PC-3 (cell line): ENCODE measurements at regions not wholly inside any gene's neighbourhood (a gene's known extent, or its start where the extent isn't known, plus 50 kb on each side); places are given as distances from the start of the nearest gene placed in this dataset.

Source experiments
- ATAC-seq: fragments of 200-7000 bp; cut with Tn5 transposase; 2 replicates; pipeline ENCODE4 v1.9.1; 2020; ENCODE audit warnings: mild to moderate bottlenecking, moderate library complexity
- BruUV-seq: library from RNA; stranded (reverse); fragments of 400-500 nt; replicated peaks from 2 replicates; lab custom pipeline; 2021; lab: Mats Ljungman, UMichigan
- CTCF ChIA-PET: fragments of 300-600 bp; sonication (Branson Sonifier 250); formaldehyde crosslinking; loops from one replicate; lab custom pipeline; 2022; ENCODE audit warnings: antibody characterized with exemption; lab: Charles Lee
- POLR2A ChIA-PET: fragments of 300-600 bp; sonication (Branson Sonifier 250); formaldehyde crosslinking; loops from one replicate; lab custom pipeline; 2022; ENCODE audit warnings: antibody characterized with exemption; ENCODE audit not compliant: unreplicated experiment; lab: Charles Lee
- DNase-seq: peaks from one replicate; pipeline ENCODE4 v3.0.0-alpha.2; 2015
- H2AFZ ChIP-seq: fragments of 300-600 bp; sonication (generic); 2 replicates; pipeline ENCODE4 v1.6.0; 2016; ENCODE audit warnings: antibody characterized with exemption, low read length
- H3F3A ChIP-seq: fragments of 300-600 bp; sonication (generic); one replicate; pipeline ENCODE4 v1.6.0; 2017; ENCODE audit warnings: antibody characterized with exemption, low read length, control low read depth, mild to moderate bottlenecking; ENCODE audit not compliant: unreplicated experiment
- H3K27ac ChIP-seq: fragments of 300-600 bp; sonication (generic); 2 replicates; pipeline ENCODE4 v1.5.1; 2016; ENCODE audit warnings: mild to moderate bottlenecking, low read length
- H3K27me3 ChIP-seq: fragments of 300-600 bp; sonication (generic); 2 replicates; pipeline ENCODE4 v1.6.1; 2016; ENCODE audit warnings: low read length, mixed read lengths
- H3K36me3 ChIP-seq: fragments of 300-600 bp; sonication (generic); 2 replicates; pipeline ENCODE4 v1.6.1; 2016; ENCODE audit warnings: low read depth, mixed run types, low read length, mixed read lengths
- H3K4me1 ChIP-seq: fragments of 300-600 bp; sonication (generic); 2 replicates; pipeline ENCODE4 v1.5.1; 2016; ENCODE audit warnings: low read length; ENCODE audit not compliant: insufficient read depth
- H3K4me2 ChIP-seq: fragments of 300-600 bp; sonication (generic); 2 replicates; pipeline ENCODE4 v1.6.0; 2016; ENCODE audit warnings: low read length
- H3K4me3 ChIP-seq: fragments of 300-600 bp; sonication (generic); 2 replicates; pipeline ENCODE4 v1.5.1; 2016; ENCODE audit warnings: mild to moderate bottlenecking, low read length, mixed read lengths
- H3K79me2 ChIP-seq: fragments of 300-600 bp; sonication (generic); 2 replicates; pipeline ENCODE4 v1.6.1; 2017; ENCODE audit warnings: low read length, mixed read lengths
- H3K9ac ChIP-seq: fragments of 300-600 bp; sonication (generic); 2 replicates; pipeline ENCODE4 v1.6.0; 2016; ENCODE audit warnings: mild to moderate bottlenecking, low read length
- H3K9me2 ChIP-seq: fragments of 300-600 bp; sonication (generic); replicated peaks from 2 replicates; pipeline ENCODE4 v1.6.1; 2016; ENCODE audit warnings: mixed run types, low read length, mixed read lengths
- H3K9me3 ChIP-seq: fragments of 300-600 bp; sonication (generic); 2 replicates; pipeline ENCODE4 v1.6.1; 2016; ENCODE audit warnings: low read length, mixed read lengths
- H4K20me1 ChIP-seq: fragments of 300-600 bp; sonication (generic); 2 replicates; pipeline ENCODE4 v1.6.1; 2016; ENCODE audit warnings: low read length, mixed read lengths
- EZH2 ChIP-seq: fragments of 300-600 bp; sonication (generic); IDR thresholded peaks from one replicate; pipeline ENCODE4 v1.6.1; 2017; ENCODE audit warnings: antibody characterized with exemption, mild to moderate bottlenecking, low read length; ENCODE audit not compliant: unreplicated experiment
- EZH2phosphoT487 ChIP-seq: fragments of 300-600 bp; sonication (generic); IDR thresholded peaks from 2 replicates; pipeline ENCODE4 v1.6.1; 2018; ENCODE audit warnings: mild to moderate bottlenecking, antibody characterized with exemption, low read length, borderline replicate concordance
- intact Hi-C: fragments of 100-400 bp; cut with micrococcal nuclease; formaldehyde crosslinking; loops from 2 replicates; pipeline ENCODE4 v1.9.0; 2023
- TF ChIP-seq, protein P1 (sequence below): fragments of 300-600 bp; sonication (generic); conservative IDR thresholded peaks from 2 replicates; pipeline ENCODE4 v1.5.1; 2017; ENCODE audit warnings: antibody characterized with exemption, low read depth, mild to moderate bottlenecking, low read length

DNA sequence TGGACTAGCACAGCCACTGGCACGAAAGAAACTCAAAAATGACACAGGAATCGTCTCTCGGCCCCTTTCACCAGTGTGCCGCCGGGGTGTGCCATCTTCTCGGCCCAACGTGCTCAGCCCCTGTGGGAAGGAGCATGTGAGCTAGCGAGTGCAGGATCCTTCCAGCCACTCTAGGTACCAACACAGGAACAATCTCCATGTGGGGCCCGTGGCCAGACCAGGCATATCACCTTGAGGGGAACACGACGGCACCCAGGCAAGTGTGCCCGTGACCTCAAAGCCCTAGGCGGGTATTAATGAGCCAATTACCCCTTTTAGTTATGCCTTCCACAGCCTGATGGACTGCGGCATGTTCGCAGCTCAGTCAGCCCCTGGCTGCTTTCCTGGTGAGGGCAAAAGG is 231.5 kb downstream of the FAT4 start:
- CTCF ChIA-PET: no interaction called here
- Histone ChIP-seq H3K27ac (no peak overlapping the region), H3K4me3 (no peak overlapping the region), H3K27me3 (no peaks in the 10 kb centered on the region), H3F3A (no peaks in the 10 kb centered on the region), H3K79me2 (no peaks in the 10 kb centered on the region), H3K9me2 (no peaks in the 10 kb centered on the region), H3K9ac (no peak overlapping the region), H3K4me2 (no peak overlapping the region), H2AFZ (no peak overlapping the region), H3K9me3 (no peaks in the 10 kb centered on the region), H3K4me1 (no peaks in the 10 kb centered on the region), H3K36me3 (no peaks in the 10 kb centered on the region), H4K20me1 (no peaks in the 10 kb centered on the region)
- POLR2A ChIA-PET: no interaction called here
- ATAC-seq (no peak), DNase-seq (no peak)
- no peak for TF ChIP-seq EZH2phosphoT487
- no peak for TF ChIP-seq EZH2
- TF ChIP-seq, protein P1, sequence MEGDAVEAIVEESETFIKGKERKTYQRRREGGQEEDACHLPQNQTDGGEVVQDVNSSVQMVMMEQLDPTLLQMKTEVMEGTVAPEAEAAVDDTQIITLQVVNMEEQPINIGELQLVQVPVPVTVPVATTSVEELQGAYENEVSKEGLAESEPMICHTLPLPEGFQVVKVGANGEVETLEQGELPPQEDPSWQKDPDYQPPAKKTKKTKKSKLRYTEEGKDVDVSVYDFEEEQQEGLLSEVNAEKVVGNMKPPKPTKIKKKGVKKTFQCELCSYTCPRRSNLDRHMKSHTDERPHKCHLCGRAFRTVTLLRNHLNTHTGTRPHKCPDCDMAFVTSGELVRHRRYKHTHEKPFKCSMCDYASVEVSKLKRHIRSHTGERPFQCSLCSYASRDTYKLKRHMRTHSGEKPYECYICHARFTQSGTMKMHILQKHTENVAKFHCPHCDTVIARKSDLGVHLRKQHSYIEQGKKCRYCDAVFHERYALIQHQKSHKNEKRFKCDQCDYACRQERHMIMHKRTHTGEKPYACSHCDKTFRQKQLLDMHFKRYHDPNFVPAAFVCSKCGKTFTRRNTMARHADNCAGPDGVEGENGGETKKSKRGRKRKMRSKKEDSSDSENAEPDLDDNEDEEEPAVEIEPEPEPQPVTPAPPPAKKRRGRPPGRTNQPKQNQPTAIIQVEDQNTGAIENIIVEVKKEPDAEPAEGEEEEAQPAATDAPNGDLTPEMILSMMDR: no peak
- intact Hi-C loops: no loop called here
- BruUV-seq: no TSS peak

DNA sequence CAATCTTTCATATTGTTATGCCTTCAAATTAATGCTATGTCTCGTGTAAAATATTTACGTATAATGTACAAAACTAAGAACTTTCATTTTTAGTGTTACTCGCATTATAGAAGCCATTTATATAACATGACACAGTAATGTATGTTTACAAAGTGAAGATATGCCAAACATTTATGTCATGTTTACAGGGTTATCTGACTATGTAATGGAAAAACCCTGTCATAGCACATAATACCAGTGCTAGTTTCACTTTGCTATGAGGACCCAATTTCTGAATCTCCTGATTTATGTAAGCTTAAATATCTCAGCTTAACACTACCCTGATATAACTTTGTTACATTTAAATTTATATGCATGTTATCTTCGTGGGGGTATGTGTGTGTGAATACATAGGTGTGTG is 233.1 kb downstream of the FAT4 start:
- Histone ChIP-seq H3F3A (no peaks in the 10 kb centered on the region), H3K36me3 (no peaks in the 10 kb centered on the region), H3K9ac (no peak overlapping the region), H3K9me2 (no peaks in the 10 kb centered on the region), H2AFZ (no peak overlapping the region), H3K27ac (no peak overlapping the region), H4K20me1 (no peaks in the 10 kb centered on the region), H3K79me2 (no peaks in the 10 kb centered on the region), H3K4me3 (no peak overlapping the region), H3K4me2 (no peak overlapping the region), H3K9me3 (no peaks in the 10 kb centered on the region), H3K27me3 (no peaks in the 10 kb centered on the region), H3K4me1 (no peaks in the 10 kb centered on the region)
- ChIA-PET CTCF (no interaction called here), POLR2A (no interaction called here)
- no peak for DNase-seq
- intact Hi-C loops: no loop called here
- TF ChIP-seq EZH2phosphoT487 (no peak), EZH2 (no peak)
- TF ChIP-seq, protein P1: no peak
- BruUV-seq: no TSS peak
- no peak for ATAC-seq

DNA sequence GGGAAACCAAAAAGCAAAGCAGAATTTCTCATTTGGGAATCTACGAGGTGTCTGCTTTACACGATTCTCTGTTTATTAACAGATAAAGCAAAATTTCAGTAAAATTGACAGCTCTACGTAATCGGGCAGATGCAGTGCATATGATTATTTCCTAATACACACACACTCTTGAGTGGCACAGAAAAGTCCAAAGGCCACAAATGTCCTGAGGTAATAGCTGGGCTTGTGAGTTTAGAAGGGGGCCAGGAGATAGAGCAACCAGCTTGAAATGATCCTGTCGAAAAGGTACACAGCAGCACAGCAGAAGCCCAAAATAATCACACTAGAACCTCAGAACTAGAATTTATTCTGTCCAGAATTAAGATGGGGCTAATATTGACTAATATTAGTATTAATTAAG is 236.0 kb downstream of the FAT4 start:
- no peak for ATAC-seq
- H4K20me1 ChIP-seq: no peaks in the 10 kb centered on the region
- H3K4me2 ChIP-seq: no peak overlapping the region
- BruUV-seq: no TSS peak
- no peak overlapping the region for H3K9ac ChIP-seq
- H3K79me2 ChIP-seq: no peaks in the 10 kb centered on the region
- intact Hi-C loops: no loop called here
- no peaks in the 10 kb centered on the region for H3K9me2 ChIP-seq
- no peak for DNase-seq
- CTCF ChIA-PET: no interaction called here
- H3K4me3 ChIP-seq: no peak overlapping the region
- H3F3A ChIP-seq: no peaks in the 10 kb centered on the region
- POLR2A ChIA-PET: no interaction called here
- TF ChIP-seq EZH2 (no peak), EZH2phosphoT487 (no peak)
- TF ChIP-seq, protein P1: no peak
- no peaks in the 10 kb centered on the region for H3K27me3 ChIP-seq
- no peak overlapping the region for H3K27ac ChIP-seq
- no peaks in the 10 kb centered on the region for H3K36me3 ChIP-seq
- H2AFZ ChIP-seq: no peak overlapping the region
- no peaks in the 10 kb centered on the region for H3K9me3 ChIP-seq
- H3K4me1 ChIP-seq: no peaks in the 10 kb centered on the region
